Astrocyte of the spinal cord (primary cell): ENCODE measurements at regions not wholly inside any gene's neighbourhood (a gene's known extent, or its start where the extent isn't known, plus 50 kb on each side); places are given as distances from the start of the nearest gene placed in this dataset.
A peak's percentile ranks its signal among the peaks of the same experiment; 100 is the strongest.

ENCODE experiments used
- DNase-seq: peaks from one replicate; pipeline ENCODE4 v3.0.0; 2011; ENCODE audit warnings: low read depth, low spot score
- H3K4me3 ChIP-seq: 2 replicates; pipeline ENCODE4 v1.5.1; 2011; ENCODE audit warnings: low read depth, mild to moderate bottlenecking, low read length, moderate library complexity
- in situ Hi-C: cut with HindIII; loops from 2 replicates; pipeline ENCODE4 v1.10.0; 2017; ENCODE audit warnings: low sequenced_read_pairs
- TF ChIP-seq, protein P1 (sequence below): IDR thresholded peaks from 2 replicates; pipeline ENCODE4 v1.5.1; 2012; ENCODE audit warnings: low read depth, mild to moderate bottlenecking, low read length, inconsistent platforms

DNA sequence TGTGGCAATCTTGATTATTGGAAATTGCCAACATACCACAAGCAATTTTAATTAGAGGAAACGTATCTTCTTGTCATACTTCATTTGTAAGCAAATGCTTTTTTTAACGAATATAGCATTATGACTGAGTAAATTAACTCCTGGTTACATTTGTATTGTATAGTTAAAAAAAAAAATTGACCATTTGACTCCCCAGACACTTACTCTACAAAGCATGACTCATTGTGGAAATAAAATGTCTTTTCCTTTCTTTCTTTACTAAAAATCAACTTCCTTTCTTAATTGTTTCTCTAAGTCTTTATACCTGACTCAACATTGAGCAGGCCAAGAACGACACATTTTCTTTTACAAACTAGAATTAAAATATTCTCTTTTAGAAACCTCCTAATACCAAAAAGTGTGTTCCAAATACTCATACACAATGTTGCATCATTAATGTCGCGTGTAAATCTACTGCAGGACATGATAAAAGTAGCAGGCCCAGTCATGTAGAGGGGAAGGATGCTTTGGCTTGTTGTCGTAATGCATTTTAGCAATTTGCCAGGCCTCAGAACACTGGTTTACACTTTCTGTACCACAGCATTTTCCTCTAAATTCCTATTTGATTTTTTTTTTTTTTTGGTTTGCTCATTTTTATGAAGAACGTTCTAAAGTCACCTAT lies 349.6 kb upstream of the KCNH7 start:
- TF ChIP-seq, protein P1, sequence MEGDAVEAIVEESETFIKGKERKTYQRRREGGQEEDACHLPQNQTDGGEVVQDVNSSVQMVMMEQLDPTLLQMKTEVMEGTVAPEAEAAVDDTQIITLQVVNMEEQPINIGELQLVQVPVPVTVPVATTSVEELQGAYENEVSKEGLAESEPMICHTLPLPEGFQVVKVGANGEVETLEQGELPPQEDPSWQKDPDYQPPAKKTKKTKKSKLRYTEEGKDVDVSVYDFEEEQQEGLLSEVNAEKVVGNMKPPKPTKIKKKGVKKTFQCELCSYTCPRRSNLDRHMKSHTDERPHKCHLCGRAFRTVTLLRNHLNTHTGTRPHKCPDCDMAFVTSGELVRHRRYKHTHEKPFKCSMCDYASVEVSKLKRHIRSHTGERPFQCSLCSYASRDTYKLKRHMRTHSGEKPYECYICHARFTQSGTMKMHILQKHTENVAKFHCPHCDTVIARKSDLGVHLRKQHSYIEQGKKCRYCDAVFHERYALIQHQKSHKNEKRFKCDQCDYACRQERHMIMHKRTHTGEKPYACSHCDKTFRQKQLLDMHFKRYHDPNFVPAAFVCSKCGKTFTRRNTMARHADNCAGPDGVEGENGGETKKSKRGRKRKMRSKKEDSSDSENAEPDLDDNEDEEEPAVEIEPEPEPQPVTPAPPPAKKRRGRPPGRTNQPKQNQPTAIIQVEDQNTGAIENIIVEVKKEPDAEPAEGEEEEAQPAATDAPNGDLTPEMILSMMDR, result no peak
- in situ Hi-C loops, result no loop called here
- peak; percentile 39 for DNase-seq
- H3K4me3 ChIP-seq, result no peak overlapping the region

DNA sequence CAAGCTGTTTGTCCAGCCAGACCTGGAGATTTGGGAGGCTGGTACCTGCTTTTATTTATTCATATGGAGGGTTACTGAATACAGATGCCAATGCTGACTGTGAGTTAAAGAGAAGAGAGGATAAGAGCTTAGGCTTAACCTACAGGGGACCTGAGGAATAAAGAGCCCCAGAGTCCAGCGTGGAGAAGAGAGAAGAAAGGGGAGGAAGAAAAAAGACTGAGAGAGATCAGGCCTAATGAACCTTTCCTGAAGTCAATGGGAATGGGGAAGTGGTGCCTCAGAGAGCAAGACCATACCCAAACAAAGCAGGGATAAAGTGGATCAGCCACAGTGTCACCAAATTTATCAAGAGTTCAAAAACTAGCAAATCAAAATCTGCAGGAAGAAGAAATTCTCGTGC lies 348.6 kb upstream of the KCNH7 start:
- TF ChIP-seq, protein P1, result no peak
- DNase-seq, result no peak
- H3K4me3 ChIP-seq, result no peak overlapping the region
- in situ Hi-C loops, result no loop called here

DNA sequence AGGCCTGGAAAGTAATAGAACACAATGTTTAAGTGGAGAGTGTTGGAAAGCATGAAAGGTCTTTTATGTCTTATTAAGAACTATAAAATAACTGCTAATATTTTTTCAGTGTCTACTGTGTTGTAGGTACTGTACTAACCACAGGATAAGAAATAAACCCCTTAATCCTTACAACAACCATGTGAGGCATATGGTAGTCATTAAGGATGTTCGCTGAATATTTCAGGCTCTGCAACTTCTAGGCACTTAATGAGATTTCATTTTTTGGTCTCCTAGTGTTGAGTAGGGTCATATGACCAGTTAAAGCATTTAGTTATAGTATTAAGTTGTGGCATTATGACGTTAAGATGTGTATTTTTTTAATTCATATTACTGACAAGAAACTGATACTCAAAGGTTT lies 346.6 kb upstream of the KCNH7 start:
- TF ChIP-seq, protein P1, result no peak
- in situ Hi-C loops, result no loop called here
- no peak overlapping the region for H3K4me3 ChIP-seq
- no peak for DNase-seq

DNA sequence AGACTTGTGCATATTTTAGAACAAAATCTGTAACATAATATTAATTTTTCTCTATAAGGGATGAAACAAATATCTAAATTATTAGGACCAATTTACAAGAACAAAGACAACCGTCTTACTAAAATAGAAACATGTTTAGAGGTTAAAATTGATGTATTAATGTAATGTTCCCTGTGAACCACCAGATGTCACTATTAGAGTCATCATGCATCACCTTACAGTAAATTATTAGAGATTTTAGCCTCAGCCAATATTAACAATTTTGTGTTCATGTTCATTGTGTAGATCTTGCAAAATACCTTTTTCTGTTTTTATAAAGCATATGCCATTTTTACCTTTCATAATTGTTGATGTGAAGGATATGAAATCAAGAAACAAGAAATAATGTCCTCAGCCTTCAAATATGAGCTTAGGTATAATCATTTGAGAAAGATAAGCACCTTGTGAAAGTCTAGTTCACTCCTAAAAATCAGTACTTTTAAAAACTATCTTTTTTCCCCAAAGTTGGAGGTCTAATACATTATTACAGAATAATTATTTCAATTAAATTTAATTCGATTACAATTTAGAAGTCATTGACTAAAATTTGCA lies 344.3 kb upstream of the KCNH7 start:
- no peak overlapping the region for H3K4me3 ChIP-seq
- TF ChIP-seq, protein P1, result peak; percentile 51
- in situ Hi-C loops, result no loop called here
- peak; percentile 28 for DNase-seq

- H3K4me3 ChIP-seq, result no peak overlapping the region
- TF ChIP-seq, protein P1, result no peak
- in situ Hi-C loops, result no loop called here
These were observed 339.0 kb upstream of the KCNH7 start for GRCh38 chr2:163177592-163177991.

DNA sequence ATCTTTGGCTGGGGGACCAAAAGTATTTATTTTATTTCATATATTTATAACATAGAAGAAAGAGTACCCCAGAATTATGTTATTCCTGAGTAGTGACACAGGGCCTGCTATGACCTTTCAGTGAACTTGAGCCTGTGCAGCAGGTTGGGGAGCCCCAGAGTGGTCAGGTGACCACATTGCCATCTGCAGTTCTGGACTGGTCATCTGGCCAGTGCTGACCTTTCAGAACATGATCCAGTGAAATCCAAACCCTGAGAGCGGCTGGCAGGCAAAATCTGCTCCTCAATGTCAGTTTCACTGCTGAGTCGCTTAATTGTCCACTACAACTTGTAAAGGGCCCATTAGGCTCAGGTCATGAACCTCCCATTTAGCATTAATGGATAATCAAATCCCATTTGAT lies 336.7 kb upstream of the KCNH7 start:
- no peak for DNase-seq
- TF ChIP-seq, protein P1, result no peak
- in situ Hi-C loops, result no loop called here
- H3K4me3 ChIP-seq, result no peak overlapping the region

More at GRCh38 chr2:163177592-163177991, 339.0 kb upstream of the KCNH7 start:
- DNase-seq, result no peak
